Gastroesophageal sphincter (tissue), 4 donors: ENCODE measurements at regions not wholly inside any gene's neighbourhood (a gene's known extent, or its start where the extent isn't known, plus 50 kb on each side); places are given as distances from the start of the nearest gene placed in this dataset.

Source experiments
- ATAC-seq: fragments of 150-250 bp; one replicate; pipeline ENCODE4 v1.9.1; 2016; ENCODE audit warnings: mild to moderate bottlenecking, moderate library complexity
- H3K27ac ChIP-seq, 4 donors: fragments of 200-600 bp; sonication (generic) in 3 of 4; 1 replicate in 3 of 4; 2 replicates in 1 of 4; pipeline ENCODE4 v1.5.1; 2016 to 2019
- H3K27me3 ChIP-seq: fragments of 200-600 bp; sonication (generic); one replicate; pipeline ENCODE4 v1.5.1; 2019
- H3K36me3 ChIP-seq, 2 donors: fragments of 200-600 bp; sonication (generic); one replicate each; pipeline ENCODE4 v1.5.1; 2019; ENCODE audit warnings: control low read depth in 1 of 2
- H3K4me1 ChIP-seq, 3 donors: fragments of 200-600 bp; sonication (generic); 1 replicate in 2 of 3; 2 replicates in 1 of 3; pipeline ENCODE4 v1.5.1; 2016 to 2019; ENCODE audit warnings: control low read depth in 2 of 3
- H3K4me3 ChIP-seq, 2 donors: fragments of 200-600 bp; sonication (generic); one replicate each; pipeline ENCODE4 v1.5.1; 2019; ENCODE audit warnings: mild to moderate bottlenecking in 1 of 2, moderate library complexity in 1 of 2
- H3K9me3 ChIP-seq, 3 donors: fragments of 200-600 bp; sonication (generic); one replicate each; pipeline ENCODE4 v1.5.1; 2017 to 2019; ENCODE audit warnings: control low read depth in 2 of 3
- EP300 ChIP-seq: sonication (generic); formaldehyde crosslinking; IDR thresholded peaks from one replicate; pipeline ENCODE4 v1.6.1; 2017; ENCODE audit warnings: antibody characterized with exemption, mild to moderate bottlenecking
- POLR2A ChIP-seq, 2 donors: fragments of 450-650 bp; IDR thresholded peaks; one replicate each; pipeline ENCODE4 v1.6.1; 2017; ENCODE audit warnings: antibody characterized with exemption in 2 of 2, mild to moderate bottlenecking in 2 of 2, moderate library complexity in 1 of 2
- POLR2AphosphoS5 ChIP-seq: sonication (generic); formaldehyde crosslinking; IDR thresholded peaks from one replicate; pipeline ENCODE4 v1.6.1; 2017; ENCODE audit warnings: antibody characterized with exemption
- WGBS, 2 donors: methylation state at CpG; one replicate each; pipeline ENCODE4 v1.1.5; 2018; ENCODE audit warnings: low coverage in 1 of 2; 5-methylcytosine and 5-hydroxymethylcytosine counted together
- TF ChIP-seq, protein P1 (sequence below), 4 experiments: fragments of 200-600 bp in 2 of 4; fragments of 450-650 bp in 2 of 4; sonication (generic) in 1 of 4; IDR thresholded peaks; one replicate each; pipeline ENCODE4 v1.5.1; 2017 to 2019; ENCODE audit warnings: antibody characterized with exemption in 4 of 4, mild to moderate bottlenecking in 2 of 4, moderate library complexity in 2 of 4

GRCh38 chrX:42070866-42071265 is 147.5 kb upstream of the CASK start:
- no peak for ATAC-seq
- H3K36me3 ChIP-seq: no peaks in the 10 kb centered on the region
- no peaks in the 10 kb centered on the region for H3K4me1 ChIP-seq
- no peak for TF ChIP-seq POLR2A (IDR thresholded peaks at IDR 0.05)
- TF ChIP-seq, protein P1, sequence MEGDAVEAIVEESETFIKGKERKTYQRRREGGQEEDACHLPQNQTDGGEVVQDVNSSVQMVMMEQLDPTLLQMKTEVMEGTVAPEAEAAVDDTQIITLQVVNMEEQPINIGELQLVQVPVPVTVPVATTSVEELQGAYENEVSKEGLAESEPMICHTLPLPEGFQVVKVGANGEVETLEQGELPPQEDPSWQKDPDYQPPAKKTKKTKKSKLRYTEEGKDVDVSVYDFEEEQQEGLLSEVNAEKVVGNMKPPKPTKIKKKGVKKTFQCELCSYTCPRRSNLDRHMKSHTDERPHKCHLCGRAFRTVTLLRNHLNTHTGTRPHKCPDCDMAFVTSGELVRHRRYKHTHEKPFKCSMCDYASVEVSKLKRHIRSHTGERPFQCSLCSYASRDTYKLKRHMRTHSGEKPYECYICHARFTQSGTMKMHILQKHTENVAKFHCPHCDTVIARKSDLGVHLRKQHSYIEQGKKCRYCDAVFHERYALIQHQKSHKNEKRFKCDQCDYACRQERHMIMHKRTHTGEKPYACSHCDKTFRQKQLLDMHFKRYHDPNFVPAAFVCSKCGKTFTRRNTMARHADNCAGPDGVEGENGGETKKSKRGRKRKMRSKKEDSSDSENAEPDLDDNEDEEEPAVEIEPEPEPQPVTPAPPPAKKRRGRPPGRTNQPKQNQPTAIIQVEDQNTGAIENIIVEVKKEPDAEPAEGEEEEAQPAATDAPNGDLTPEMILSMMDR (IDR thresholded peaks at IDR 0.05): no peak
- no peak for TF ChIP-seq EP300
- TF ChIP-seq POLR2AphosphoS5: no peak
- no peaks in the 10 kb centered on the region for H3K9me3 ChIP-seq
- no peak overlapping the region for H3K4me3 ChIP-seq
- H3K27me3 ChIP-seq: no peaks in the 10 kb centered on the region
- no peak overlapping the region for H3K27ac ChIP-seq

DNA sequence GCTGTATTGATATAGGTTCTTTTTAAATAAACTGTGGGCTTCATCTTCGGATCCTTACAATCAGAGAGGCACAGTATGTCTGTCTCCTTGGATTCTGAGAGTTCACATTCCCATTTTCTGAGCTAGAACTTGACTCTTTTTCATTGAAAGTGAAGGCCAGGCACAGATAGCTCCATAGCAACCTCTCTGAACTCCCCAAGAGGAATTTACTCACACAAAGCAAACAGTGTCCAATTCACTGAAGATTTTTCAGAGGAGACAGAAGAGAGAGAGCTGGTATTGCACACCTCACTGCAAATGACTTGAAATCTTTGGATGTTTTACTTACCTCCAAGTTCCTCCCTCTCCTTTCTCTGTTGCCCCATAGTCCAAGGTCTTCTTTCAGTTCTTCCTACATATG is 130.9 kb upstream of the CASK start:
- TF ChIP-seq POLR2AphosphoS5 (no peak), EP300 (no peak), POLR2A (IDR thresholded peaks at IDR 0.05) (no peak)
- TF ChIP-seq, protein P1 (IDR thresholded peaks at IDR 0.05): no peak
- no peak for ATAC-seq

DNA sequence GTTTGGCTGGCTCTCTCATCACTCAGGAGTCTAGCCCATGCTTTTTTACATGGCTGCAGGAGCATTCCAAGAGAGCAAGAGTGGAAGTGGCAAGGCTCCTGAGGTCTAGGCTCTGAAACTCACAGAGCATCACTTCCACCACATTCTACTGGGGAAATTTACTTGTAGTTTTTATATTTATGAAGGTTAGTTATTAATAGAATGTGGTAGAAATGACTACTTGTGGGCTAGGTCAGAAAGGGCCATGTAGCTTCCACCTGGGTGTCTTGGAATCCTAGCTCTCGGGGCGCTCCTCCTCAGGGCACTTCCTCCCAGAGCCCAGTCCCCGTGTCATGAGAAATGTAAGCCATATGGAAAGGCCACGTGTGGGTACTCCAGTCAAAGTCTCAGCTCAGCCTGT is 127.0 kb upstream of the CASK start:
- Histone ChIP-seq H3K9me3 (no peaks in the 10 kb centered on the region), H3K4me1 (no peaks in the 10 kb centered on the region), H3K36me3 (no peaks in the 10 kb centered on the region), H3K27ac (no peak overlapping the region), H3K4me3 (no peak overlapping the region), H3K27me3 (no peaks in the 10 kb centered on the region)
- WGBS, 2 donors: 90% methylated on average over 2 to 4 of the region's 4 CpGs
- no peak for ATAC-seq
- TF ChIP-seq POLR2A (IDR thresholded peaks at IDR 0.05): no peak
- TF ChIP-seq, protein P1 (IDR thresholded peaks at IDR 0.05): no peak
- TF ChIP-seq EP300: no peak
- no peak for TF ChIP-seq POLR2AphosphoS5

More for the DNA sequence above, 130.9 kb upstream of the CASK start:
- Histone ChIP-seq H3K36me3 (no peaks in the 10 kb centered on the region), H3K27me3 (no peaks in the 10 kb centered on the region), H3K27ac (no peak overlapping the region), H3K4me1 (no peaks in the 10 kb centered on the region), H3K4me3 (no peak overlapping the region), H3K9me3 (no peaks in the 10 kb centered on the region)
- WGBS, 2 donors: 71 to 75% methylated on average over 1 of the region's 1 CpG

GRCh38 chrX:42047886-42048285 is 124.5 kb upstream of the CASK start:
- TF ChIP-seq POLR2A (IDR thresholded peaks at IDR 0.05) (no peak), POLR2AphosphoS5 (no peak), EP300 (no peak)
- TF ChIP-seq, protein P1 (IDR thresholded peaks at IDR 0.05): no peak
- Histone ChIP-seq H3K4me3 (no peak overlapping the region), H3K9me3 (no peaks in the 10 kb centered on the region), H3K27ac (no peak overlapping the region), H3K4me1 (no peaks in the 10 kb centered on the region), H3K27me3 (no peaks in the 10 kb centered on the region), H3K36me3 (no peaks in the 10 kb centered on the region)
- WGBS, 2 donors: 71 to 77% methylated on average over 3 to 5 of the region's 5 CpGs
- no peak for ATAC-seq

- no peaks in the 10 kb centered on the region for H3K9me3 ChIP-seq
- no peak overlapping the region for H3K4me3 ChIP-seq
- 42 to 71% methylated on average over 1 to 2 of the region's 2 CpGs for WGBS, 2 donors
- H3K36me3 ChIP-seq: no peaks in the 10 kb centered on the region
- H3K4me1 ChIP-seq: no peaks in the 10 kb centered on the region
- H3K27me3 ChIP-seq: no peaks in the 10 kb centered on the region
- TF ChIP-seq POLR2AphosphoS5: no peak
- no peak for TF ChIP-seq POLR2A (IDR thresholded peaks at IDR 0.05)
- TF ChIP-seq, protein P1 (IDR thresholded peaks at IDR 0.05): no peak
- TF ChIP-seq EP300: no peak
- no peak overlapping the region for H3K27ac ChIP-seq
- ATAC-seq: no peak
Observed at GRCh38 chrX:42028109-42028508, 104.8 kb upstream of the CASK start.
